ENCODE measurements at regions not wholly inside any gene's neighbourhood (a gene's known extent, or its start where the extent isn't known, plus 50 kb on each side); places are given as distances from the start of the nearest gene placed in this dataset.
"Not testable (repeated sequence)": the region's sequence is repeated elsewhere in the genome, so short reads cannot be mapped to it uniquely, and the experiment has no call there.

DNA sequence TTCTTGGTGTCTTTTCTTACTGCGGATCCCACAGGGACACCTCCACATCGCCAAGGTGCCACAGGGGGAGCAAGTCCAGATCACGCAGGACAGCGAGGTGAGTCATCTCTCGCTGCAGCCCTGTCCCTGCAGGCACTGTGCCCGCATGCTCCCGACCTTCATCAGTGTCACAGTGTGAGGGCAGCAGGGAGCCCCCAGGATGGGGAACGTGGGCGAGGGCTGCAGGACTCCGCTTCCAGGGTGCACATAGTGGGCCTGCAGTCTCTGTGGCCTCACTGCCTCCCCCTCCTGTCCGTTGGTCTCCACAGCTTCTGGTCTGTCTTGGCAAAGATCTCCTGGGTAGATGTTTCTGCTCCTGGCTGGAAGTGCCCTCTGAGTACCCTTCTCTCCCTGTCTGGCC lies 78.0 kb downstream of the NPIPB11 start:
- not testable (repeated sequence) for DNase-seq (ENCODE audit: low read depth, low spot score)

DNA sequence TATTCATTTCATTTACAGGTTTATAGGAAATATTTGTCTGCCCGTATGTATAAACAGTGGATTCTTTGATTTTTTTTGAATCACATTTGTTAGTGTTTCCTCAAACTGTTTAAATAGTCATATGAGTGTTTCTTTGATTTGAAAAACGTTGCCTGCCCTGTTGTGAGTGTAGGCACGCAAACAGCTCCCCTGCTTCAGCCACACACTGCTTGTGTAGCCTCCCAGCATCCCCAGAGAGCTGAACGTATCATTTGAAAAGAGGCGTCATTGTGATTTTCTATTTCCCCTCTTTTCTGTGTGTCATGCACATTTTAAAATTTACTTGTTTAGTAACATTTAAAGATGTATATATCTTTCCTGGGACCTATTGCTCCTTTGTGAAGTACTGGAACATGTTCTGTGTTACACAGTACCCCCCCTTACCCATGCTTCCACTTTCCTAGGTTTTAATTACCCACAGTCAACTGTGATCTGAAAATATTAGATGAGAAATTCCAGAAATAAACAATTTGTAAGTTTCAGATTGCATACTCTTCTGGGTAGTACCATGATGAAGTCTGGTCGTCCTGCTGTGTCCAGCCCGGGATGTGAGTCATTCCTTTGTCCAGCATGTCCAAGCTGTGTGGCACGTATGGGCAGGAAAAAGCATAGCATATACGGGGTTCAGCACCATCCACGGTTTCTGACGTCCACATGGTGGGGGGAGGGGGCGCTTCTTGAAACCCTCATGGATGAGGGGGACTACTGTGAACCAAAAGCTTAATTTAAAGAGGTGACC lies 78.7 kb downstream of the NPIPB11 start:
- peak; percentile 62 for DNase-seq (ENCODE audit: low read depth, low spot score)

DNA sequence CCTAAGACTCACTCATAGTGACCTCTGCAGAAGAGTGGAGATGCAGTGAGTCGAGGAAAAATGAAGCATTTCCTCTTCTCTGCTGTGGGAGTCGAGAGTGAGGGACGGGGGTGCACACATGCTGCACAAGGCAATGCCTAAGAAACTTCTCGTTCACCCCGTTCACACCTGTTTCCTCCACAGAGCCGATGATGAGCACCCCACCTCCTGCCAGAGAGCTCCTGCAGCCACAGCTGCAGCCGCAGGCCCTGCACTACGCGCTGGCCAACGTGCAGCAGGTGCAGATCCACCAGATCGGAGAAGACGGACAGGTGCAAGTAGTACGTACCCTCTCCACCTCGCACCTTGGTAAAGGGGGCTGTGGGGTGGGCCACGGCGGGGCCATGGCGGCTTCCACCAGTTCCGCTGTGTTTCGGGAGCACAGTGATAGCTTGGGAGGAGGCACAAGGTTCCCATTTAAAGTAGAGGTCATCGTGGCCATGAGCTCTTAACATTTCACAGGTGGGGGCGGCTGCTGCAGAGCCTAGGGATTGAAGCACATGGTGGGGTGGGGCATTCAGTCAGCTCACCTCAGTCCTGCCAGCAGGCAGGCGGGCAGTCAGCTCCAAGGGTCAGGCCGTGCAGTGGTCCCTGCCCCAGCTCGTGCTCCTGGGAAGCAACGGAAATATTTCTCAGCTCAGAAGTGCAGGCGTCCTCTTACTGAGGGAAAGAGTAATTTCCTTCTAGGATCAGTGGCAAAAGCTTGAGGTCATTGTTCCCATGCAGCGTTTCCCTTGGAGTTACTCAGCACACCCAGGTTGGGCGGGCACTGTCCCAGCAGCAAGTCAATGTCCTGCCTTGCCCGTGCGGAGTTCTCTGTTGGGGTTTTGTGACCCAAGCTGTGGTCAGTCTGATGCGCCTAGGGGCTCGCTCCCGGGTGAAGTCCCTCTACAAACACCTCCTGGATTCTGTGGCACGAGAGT lies 80.1 kb downstream of the NPIPB11 start:
- not testable (repeated sequence) for DNase-seq (ENCODE audit: low read depth, low spot score)

DNA sequence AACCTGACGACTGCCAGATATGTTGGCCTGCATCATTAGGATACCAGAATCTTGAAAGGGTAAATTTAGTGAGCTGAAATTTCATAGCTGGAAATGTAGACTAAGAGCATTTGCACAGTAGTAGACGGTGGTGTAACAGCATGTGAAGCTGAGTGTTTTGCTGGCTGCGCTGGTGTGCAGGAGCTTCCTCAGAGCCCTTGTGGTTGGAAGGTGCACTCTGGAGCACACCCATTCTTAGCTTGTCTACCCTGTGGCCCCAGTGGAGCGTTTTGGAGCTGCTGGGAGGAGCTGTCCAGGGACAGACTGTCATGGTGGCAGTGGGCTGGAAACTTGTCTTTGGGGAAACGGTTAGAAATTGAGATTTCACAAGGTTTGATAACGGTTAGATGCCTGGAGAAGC lies 82.8 kb downstream of the NPIPB11 start:
- DNase-seq (ENCODE audit: low read depth, low spot score): not testable (repeated sequence)

DNA sequence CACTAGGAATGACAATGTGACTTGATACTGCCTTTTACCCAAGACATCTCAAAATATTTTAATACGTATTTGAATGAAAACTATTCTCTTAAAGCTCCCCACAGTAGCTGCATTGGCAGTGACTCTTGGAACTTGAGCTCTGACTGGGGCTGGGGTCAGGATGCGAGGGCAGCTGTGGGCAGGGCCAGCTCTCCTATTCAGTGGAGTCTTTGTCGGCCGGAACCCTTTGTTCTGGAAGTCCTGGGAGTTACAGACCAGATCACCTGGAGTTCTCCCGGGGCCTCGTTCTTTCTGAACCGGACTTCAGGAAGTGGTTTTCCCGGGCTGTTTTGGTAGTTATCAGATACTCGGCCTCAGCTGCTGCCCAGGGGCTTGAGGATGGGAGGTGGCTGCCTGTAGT lies 84.9 kb downstream of the NPIPB11 start:
- no peak for DNase-seq (ENCODE audit: low read depth, low spot score)

DNA sequence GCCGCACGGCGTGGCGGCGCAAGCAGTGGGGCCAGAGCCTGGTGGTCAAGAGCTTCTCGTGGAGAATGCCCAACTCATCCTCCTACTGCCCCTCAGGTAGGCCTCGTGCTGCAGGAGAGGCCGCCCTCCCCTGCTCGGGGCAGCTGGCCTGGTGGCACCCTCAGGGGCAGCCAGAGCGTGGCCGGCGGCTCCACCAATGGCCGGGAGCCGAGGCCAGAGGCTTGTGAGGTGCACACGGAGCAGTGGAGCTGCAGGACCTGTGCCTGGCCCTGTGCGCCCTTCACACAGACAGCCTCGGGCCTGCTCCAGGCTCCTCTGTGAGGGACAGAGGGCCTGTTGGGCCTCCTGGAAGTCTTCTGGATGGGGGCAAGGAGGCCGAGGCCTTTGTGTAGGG lies 85.5 kb downstream of the NPIPB11 start:
- no peak for DNase-seq (ENCODE audit: low read depth, low spot score)

DNA sequence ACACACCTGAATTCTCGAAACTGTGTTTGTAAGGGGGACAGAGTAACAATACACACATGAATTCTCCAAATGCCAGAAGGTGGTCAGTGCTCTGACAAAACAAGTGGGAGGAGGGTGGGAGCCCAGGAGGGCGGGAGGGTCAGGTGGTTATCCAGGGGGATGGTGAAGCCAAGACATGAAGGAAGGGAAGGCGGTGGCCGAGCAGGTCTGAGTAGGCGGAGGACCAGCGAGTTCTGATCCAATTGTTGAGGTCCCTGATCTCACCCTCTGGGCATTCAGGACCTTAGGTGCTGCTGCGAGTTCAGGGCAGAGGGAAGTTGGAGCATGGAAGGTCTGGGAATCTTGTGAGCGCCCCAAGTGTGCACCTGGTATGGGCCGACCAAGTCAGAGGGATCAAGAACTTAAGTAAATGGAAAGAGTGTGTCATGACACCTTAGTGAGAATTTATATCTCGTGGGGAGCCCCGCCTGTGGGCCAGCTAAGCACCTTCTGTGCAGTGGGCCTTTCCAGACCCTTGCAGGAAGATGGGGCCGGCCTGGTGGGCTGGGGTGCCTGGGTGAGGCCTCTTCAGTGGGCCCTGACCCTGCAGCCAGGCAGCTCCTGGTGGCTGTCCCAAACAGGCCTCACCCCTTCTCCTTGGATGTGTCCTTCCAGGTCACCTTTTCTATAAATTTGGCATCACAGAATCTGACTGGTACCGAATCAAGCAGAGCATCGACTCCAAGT lies 86.1 kb downstream of the NPIPB11 start:
- DNase-seq (ENCODE audit: low read depth, low spot score): no peak

DNA sequence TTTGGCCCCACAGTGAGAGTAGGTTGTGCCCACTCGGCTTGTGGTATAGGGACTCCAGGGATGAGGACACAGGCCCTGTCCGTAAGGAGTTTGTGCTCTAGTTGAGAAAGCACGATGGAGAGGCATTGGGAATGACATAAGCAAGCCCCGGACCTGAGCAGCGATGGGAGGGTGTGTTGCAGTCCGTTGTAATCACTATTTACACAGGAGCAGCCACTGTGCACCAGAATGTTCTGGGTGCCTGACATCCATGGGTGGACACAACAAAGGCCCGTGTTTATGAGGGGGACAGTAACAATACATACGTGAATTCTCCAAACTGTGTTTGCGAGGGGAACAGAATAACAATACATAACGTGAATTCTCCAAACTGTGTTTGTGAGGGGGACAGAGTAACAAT lies 86.8 kb downstream of the NPIPB11 start:
- DNase-seq (ENCODE audit: low read depth, low spot score): no peak

DNA sequence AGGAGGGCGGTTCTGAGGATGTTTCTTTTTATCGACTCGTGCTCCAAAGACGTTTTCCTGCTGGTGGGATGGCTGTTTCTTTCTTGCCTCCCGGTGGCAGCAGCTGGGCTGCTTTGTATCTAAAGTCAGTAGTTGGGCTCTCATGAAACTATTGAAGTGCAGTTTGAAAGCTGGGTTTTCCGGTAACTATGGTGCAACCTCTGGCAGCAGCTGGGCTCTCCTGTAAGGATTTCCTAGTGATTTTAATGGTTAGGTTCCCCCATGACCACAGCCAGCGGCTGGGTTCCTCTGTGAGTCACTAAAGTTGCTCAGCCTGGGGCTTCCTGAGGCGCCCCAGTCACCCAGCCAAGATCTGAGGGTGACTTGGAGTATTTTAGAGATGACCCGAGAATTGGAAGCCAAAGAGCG lies 87.9 kb downstream of the NPIPB11 start:
- DNase-seq (ENCODE audit: low read depth, low spot score): peak; percentile 79

DNA sequence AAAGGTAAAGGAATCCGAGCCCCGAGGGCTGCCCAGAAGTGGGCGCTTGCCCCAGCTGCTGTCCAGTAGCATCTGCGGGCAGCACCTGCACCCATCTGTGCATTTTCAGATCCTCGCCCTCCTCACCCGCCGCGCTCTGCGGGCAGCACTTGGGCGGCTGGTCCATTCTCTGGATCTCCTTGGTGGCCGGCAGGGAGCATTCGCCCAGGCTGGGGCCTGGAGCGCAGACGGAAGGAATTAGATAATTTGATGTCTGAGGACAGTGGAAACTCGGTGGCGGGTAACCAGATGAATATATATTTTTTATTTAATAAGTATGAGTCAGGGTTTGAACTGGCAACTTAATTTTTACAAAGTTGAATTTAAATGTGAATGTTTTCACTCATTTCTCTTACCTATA lies 88.5 kb downstream of the NPIPB11 start:
- DNase-seq (ENCODE audit: low read depth, low spot score): no peak

DNA sequence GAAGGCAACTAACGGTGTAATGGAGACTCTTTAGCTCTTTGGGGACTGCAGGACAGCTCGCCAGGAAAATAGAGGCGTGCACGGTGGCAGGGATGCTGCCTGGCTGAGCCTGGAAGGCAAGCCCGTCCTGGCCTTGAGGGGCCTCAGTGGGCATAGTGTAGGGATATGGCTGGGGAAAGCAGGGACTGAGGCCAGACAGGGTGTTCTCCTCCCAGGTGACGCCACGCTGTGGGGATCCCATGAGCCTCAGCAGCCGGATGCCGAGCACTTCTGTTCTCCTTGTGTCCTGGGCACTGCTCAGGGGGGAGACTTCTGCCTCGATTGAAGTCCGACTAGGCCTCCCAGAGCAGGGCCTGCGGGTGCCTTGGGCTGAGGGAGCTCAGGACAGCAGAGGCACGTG lies 89.2 kb downstream of the NPIPB11 start:
- no peak for DNase-seq (ENCODE audit: low read depth, low spot score)

DNA sequence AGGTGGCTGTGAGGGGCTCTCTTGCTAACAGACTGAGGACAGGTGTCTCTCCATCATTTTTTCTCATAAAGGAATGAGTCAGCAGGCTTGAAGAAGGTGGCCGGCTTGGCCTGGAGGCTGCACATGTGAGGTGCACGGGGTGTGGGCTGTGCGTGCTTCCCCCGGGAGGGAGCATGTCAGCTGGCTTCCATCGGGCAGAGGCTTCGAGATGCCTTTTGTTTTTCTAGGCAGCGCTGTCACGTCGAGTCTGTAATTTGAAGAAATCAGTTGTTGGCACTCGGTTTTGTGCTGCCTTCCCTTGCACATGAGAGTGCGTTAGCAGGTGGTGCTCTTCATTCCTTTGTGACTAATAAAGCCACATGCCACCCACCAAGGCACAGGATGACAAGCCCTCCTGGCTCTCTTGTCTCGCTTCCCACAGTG lies 89.7 kb downstream of the NPIPB11 start:
- DNase-seq (ENCODE audit: low read depth, low spot score): no peak

DNA sequence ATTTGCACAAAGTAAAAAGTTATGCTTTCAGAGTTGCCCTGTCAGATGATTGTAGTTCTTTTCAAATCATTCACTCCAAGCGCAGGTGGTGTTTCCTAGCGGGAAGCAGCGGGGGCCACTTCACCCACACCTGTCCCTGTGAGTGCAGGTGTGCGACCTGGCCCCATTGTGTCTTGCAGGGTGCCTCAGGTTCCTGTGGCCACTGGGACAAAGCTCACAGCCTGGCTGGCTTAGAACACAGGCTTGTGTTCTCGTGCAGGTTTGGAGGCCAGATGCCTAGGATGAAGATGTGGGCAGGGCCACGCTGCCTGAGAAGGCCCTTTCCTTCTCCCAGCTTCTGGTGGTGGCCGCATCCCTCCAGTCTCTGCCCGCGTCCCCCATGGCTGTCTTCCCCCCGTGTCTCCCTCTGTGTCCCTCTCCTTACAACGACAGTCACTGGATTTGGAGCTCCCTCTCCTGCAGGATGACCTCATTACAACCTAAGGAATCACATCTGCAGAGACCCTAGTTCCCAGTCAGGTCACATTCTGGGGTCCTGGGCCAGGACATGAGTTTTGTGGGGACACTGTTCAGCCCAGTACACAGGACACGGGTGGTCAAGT lies 90.5 kb downstream of the NPIPB11 start:
- no peak for DNase-seq (ENCODE audit: low read depth, low spot score)

DNA sequence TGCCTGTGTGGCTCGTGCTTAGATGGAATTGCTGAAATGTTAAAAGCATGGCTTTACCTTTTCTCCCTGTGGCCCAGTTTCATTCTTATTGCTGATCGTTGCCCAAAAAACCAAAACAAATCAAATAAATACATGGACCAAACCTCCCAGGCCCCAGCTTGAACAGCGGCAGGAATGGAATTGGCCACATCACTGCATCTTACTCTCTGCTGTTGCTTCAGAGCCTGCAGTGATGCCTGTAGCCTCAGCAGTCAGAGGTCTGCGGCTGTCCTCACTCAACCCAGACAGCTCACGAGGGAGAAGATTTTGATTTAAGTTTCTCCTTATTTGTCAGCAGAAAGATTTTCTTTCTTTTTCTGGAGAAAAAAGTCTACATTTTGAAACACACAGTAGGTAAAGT lies 91.5 kb downstream of the NPIPB11 start:
- no peak for DNase-seq (ENCODE audit: low read depth, low spot score)

DNA sequence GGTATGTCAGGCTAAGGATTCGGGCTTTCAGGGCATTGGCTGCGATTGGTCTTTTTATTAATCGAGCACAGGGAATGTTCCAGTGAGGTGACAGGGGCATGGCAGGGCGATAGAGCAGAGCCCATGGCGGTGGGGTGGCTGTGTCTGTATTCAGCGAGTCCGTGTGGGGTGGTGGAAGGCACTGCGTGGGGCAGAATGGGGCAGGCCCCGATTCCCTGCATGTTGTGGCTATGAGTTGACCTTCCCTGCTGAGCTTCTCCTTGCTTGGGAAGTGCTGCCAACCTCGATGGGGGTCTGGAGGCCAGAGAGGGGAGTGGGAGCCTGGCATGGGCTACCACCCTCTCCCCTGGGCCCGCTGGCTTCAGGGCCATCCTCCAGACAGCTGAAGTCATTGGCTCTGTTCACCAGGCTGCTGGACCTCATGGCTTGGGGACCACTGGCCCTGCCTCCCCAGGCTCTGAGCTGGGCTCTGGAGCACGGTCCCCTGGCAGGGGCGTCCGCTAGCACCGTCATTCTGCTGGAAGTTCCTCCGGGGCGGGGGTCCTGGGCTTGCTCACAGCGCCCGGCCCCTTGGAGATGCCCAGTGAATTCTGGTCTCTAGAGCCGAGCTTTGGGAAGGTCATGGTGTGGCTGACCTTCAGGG lies 92.1 kb downstream of the NPIPB11 start:
- DNase-seq (ENCODE audit: low read depth, low spot score): no peak

DNA sequence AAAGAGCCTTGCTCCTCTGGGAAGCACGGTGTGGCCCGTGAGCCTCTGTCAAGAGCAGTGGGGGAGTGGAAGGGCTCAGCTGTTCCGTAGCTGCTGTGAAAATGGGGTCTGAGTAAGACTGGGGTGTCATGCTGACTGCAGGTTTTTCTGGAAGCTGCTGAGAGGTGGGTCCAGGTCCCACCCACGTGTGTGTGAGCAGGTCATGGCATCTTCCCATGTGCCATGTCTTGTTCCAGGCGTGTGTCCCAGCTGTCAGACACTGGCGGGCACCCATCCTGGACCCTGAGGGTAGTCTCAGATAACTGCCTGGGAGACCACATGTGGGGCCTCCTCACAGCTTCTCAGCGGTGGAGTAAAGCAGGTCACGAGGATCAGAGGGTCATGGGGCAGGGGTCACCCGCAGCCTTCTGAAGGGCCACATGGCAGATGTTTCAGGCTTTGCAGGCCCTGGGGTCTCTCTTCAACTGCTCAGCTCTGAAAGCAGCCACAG lies 92.9 kb downstream of the NPIPB11 start:
- no peak for DNase-seq (ENCODE audit: low read depth, low spot score)

DNA sequence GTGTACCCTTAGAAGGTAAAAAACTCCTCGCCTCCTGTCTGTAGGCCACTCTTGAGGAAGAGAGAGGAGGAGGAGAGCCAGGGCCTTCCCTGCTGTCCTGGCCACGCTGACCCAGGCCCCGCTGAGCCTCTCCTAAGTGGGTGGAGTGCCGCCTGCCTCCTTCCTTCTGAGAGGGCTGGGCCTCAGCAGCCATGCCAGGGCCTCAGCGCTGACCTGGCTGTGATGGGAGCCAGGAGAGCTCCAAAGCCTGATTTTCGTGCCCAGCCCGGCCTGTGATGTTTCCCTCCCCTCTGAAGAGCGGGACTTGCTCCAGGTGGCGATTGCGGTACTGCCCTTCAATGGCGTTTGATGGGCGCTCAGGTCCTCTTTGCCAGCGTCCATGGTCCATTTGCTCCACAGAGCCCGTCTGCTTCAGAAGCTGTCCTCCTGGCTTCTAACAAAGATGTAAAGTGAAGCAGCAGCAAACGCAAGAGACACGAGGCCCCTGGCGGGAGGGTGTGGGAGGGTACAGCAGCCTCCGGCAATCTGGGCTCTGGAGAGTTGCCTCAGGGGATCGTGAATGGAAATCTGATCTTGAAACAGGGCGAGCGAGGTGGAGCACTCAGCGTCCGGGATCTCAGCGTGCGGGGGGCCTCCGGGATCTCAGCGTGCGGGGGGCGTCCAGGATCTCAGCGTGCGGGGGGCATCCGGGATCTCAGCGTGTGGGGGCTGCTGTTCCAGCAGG lies 93.5 kb downstream of the NPIPB11 start:
- DNase-seq (ENCODE audit: low read depth, low spot score): no peak

DNA sequence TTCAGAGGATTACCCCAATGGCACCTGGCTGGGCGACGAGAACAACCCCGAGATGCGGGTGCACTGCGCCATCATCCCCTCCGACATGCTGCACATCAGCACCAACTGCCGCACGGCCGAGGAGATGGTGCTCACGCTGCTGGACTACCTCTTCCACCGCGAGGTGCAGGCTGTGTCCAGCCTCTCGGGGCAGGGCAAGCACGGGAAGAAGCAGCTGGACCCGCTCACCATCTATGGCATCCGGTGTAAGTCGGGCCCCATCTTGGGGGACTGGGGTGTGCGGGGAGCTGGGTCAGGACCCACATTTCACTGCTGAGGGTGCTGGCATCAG lies 94.2 kb downstream of the NPIPB11 start:
- DNase-seq (ENCODE audit: low read depth, low spot score): not testable (repeated sequence)

DNA sequence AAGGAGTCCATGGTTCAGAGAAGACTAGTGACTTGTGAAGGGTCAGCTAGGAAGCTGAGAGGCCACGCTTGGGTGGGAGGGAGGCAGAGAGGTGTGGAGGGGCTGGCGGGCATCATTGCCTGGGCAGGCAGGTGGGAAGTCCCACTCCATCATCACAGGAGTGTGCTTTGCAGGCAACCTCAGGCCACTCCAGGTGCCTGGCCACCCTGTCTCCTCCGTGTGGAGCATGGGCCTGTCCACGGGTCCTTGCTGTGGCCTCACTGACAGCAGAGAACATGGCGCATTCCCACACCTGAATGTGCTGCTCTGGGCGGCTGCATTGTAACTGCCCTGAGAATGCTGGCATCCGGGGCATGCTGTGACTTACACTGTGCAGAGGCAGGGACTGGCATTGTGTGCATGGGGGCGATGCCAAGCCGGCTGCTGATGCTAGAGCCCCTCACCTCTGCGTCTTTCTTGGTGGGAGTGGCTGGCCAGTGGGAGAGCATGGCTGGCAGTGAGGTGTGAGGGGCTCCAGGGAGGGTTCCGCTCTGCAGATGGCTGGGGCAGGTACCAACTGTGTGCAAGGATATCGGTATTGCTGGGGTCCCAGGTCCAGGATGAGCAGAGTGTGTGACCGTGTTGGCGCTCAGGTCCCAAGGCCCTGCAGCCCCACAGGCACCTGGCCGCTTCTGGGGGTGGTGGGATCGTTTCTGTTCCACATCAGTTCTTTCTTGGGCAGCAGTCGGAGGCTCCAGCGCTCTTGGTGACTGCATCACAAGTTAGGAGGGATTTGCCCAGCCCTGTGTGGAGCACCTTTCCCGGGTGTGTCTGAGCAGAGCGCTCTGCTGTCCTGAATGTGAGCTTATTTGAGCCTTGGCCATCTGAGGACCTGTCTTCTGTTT lies 94.8 kb downstream of the NPIPB11 start:
- no peak for DNase-seq (ENCODE audit: low read depth, low spot score)
